ENCODE measurements at regions not wholly inside any gene's neighbourhood (a gene's known extent, or its start where the extent isn't known, plus 50 kb on each side); places are given as distances from the start of the nearest gene placed in this dataset.
"Not testable (repeated sequence)": the region's sequence is repeated elsewhere in the genome, so short reads cannot be mapped to it uniquely, and the experiment has no call there.

GRCh38 chr4:179692222-179692621 lies 2250.0 kb upstream of the AGA start:
- ATAC-seq, result no peak
- DNase-seq, result no peak
- intact Hi-C loops (cut with DNase I), result no loop called here

DNA sequence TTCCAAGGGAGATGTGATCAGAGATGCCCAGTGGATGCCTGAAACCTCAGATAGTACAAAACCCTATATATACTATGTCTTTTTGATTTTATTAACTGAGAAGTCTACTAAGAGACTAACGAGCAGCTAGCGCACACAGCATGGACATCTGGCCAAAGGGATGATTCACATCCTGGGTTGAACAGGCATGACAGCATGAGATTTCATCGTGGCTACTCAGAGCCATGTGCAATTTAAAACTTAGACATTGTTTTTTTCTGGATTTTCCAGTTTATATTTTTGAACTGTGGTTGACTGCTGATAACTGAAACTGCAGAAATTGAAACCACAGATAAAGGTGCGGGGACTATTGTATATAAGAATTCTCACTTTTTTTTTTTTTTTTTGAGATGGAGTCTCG lies 2252.9 kb upstream of the AGA start:
- DNase-seq (no peak), ATAC-seq (no peak)
- intact Hi-C loops (cut with DNase I), result no loop called here

GRCh38 chr4:179698321-179698720 lies 2256.1 kb upstream of the AGA start:
- ATAC-seq (no peak), DNase-seq (no peak)
- intact Hi-C loops (cut with DNase I), result no loop called here

- intact Hi-C loops (cut with DNase I), result no loop called here
- no peak for ATAC-seq
Measured at GRCh38 chr4:179709961-179710624, 2267.9 kb upstream of the AGA start.

GRCh38 chr4:179719766-179720450 lies 2277.7 kb upstream of the AGA start:
- intact Hi-C loops (cut with DNase I), result no loop called here
- no peak for DNase-seq
- no peak for ATAC-seq

More at GRCh38 chr4:179709961-179710624, 2267.9 kb upstream of the AGA start:
- no peak for DNase-seq

DNA sequence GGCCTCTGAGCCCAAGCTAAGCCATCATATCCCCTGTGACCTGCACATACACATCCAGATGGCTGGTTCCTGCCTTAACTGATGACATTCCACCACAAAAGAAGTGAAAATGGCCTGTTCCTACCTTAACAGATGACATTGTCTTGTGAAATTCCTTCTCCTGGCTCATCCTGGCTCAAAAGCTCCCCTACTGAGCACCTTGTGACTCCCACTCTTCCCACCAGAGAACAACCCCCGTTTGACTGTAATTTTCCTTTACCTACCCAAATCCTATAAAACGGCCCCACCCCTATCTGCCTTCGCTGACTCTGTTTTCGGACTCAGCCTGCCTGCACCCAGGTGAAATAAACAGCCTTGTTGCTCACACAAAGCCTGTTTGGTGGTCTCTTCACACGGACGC lies 2284.3 kb upstream of the AGA start:
- ATAC-seq; DNase-seq; intact Hi-C loops (cut with DNase I): not testable (repeated sequence)

GRCh38 chr4:179728305-179728704 lies 2286.1 kb upstream of the AGA start:
- ATAC-seq, result no peak
- no peak for DNase-seq
- intact Hi-C loops (cut with DNase I), result no loop called here

GRCh38 chr4:179736820-179737219 lies 2294.6 kb upstream of the AGA start:
- intact Hi-C loops (cut with DNase I); ATAC-seq; DNase-seq: not testable (repeated sequence)

DNA sequence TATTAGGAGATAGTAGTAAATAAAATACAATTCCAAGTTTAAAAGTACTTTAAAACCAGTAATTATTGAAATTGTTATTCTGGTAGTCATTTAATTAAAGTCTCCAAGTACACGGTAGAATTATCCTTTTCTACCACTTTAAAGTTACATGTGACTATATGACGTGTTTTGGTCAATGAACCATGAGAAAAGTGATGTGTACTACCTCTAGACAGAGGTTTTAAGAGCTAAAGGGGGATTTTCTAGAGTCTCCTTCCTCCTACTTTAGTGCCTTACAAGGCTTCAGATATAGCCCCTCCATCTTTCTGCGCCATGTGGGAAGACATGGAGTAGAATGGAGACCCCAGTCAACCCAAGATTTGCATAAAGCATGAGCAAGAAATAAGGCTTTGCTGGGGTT lies 2296.6 kb upstream of the AGA start:
- ATAC-seq, result no peak
- intact Hi-C loops (cut with DNase I), result no loop called here

GRCh38 chr4:179747218-179747910 lies 2305.1 kb upstream of the AGA start:
- DNase-seq, result no peak
- no peak for ATAC-seq
- intact Hi-C loops (cut with DNase I), result no loop called here

More for the DNA sequence above, 2296.6 kb upstream of the AGA start:
- no peak for DNase-seq

GRCh38 chr4:179748837-179749236 lies 2306.6 kb upstream of the AGA start:
- ATAC-seq, result no peak
- DNase-seq, result no peak
- intact Hi-C loops (cut with DNase I), result no loop called here

- intact Hi-C loops (cut with DNase I), result no loop called here
- DNase-seq (no peak), ATAC-seq (no peak)
Measured at GRCh38 chr4:179750374-179750773, 2308.1 kb upstream of the AGA start.

DNA sequence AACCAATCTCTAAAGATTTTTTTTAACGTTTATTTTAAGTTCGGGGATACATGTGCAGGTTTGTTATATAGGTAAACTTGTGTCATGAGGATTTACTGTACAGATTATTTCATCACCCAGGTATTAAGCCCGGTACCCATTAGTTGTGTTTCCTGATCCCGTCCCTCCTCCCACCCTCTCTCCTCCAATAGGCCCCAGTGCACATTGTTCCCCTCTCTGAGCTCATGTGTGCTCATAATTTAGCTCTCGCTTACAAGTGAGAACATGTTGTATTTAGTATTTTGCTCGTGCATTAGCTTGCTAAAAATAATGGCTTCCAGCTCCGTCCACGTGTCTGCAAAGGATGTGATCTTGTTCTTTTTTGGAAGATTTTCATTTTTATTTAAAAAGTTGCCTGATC lies 2309.4 kb upstream of the AGA start:
- ATAC-seq, result no peak
- no peak for DNase-seq
- intact Hi-C loops (cut with DNase I), result no loop called here

GRCh38 chr4:179755322-179755721 lies 2313.1 kb upstream of the AGA start:
- intact Hi-C loops (cut with DNase I), result no loop called here
- ATAC-seq, result no peak

GRCh38 chr4:179757641-179758040 lies 2315.4 kb upstream of the AGA start:
- intact Hi-C loops (cut with DNase I), result no loop called here
- ATAC-seq, result no peak
- no peak for DNase-seq

More at GRCh38 chr4:179755322-179755721, 2313.1 kb upstream of the AGA start:
- DNase-seq, result no peak

GRCh38 chr4:179762840-179763239 lies 2320.6 kb upstream of the AGA start:
- intact Hi-C loops (cut with DNase I), result no loop called here
- ATAC-seq (no peak), DNase-seq (no peak)

DNA sequence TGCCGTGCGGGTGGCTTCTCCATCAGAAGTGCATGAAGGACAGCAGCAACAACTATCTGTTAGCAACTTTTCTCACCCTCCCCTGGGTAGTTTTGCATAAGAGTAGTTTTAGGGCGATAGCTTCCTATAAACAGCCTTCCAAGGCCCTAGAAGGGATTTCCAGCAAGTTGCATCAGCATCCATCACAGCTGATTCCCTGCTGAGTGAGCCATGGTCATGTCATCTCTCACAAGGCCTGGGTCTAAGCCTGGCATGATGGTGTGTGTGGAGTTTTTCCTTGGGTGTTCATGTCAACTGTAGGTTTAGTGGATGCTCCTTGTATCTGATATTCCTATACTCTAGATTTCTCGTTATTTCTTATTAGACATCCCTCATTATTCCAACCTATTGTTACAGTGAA lies 2324.7 kb upstream of the AGA start:
- no peak for DNase-seq
- ATAC-seq, result no peak
- intact Hi-C loops (cut with DNase I), result no loop called here

GRCh38 chr4:179768996-179769395 lies 2326.8 kb upstream of the AGA start:
- DNase-seq, result no peak
- intact Hi-C loops (cut with DNase I), result no loop called here
- no peak for ATAC-seq

DNA sequence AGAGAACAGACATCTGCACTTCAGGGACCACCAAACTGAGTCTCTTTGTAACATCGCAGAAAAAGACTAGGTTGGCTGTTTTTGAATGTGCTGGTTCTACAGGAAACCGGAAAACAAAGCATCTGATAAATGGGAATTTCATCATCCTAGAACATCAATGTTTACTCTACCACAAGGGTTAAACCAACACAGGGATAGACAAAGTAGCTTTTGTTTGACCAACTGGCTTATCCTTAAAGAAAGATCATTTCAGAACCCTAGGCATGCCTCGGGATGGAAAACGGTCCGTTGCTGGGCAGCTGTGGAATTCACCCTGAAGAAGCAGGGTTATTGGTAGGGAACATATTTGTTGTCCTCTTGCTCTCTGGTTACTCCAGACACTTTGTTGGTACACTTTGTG lies 2355.5 kb upstream of the AGA start:
- no peak for DNase-seq
- intact Hi-C loops (cut with DNase I), result no loop called here
- ATAC-seq, result no peak

GRCh38 chr4:179803857-179804256 lies 2361.6 kb upstream of the AGA start:
- intact Hi-C loops (cut with DNase I), result no loop called here
- DNase-seq (no peak), ATAC-seq (no peak)

DNA sequence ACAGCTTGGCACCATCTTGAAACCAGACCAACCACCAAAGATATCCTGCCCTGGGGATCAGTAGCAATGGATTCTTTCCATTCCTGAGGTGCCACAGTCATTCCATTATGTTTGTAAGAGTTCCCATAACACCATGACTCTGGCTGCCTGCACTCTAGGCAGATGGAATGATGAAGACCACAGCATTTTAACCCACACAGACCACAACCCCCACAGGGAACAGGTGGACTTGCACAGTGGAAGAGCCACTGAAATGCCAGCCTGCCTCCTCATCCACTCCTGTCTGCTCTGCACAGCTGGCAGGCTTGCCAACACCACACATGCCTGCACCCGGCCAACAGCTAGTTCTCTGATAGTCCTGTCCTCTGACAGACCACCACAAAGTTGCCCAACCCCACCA lies 2362.2 kb upstream of the AGA start:
- intact Hi-C loops (cut with DNase I), result no loop called here
- no peak for DNase-seq
- ATAC-seq, result no peak
